IPS DF 19.7 (cell line): ENCODE measurements at regions not wholly inside any gene's neighbourhood (a gene's known extent, or its start where the extent isn't known, plus 50 kb on each side); places are given as distances from the start of the nearest gene placed in this dataset.

Source experiments
- DNase-seq: peaks from one replicate; pipeline ENCODE4 v3.0.0-alpha.2; 2013; ENCODE audit warnings: low read depth, low spot score

GRCh38 chr3:154050766-154051165 lies 70.4 kb upstream of the ARHGEF26 start:
- no peak for DNase-seq

DNA sequence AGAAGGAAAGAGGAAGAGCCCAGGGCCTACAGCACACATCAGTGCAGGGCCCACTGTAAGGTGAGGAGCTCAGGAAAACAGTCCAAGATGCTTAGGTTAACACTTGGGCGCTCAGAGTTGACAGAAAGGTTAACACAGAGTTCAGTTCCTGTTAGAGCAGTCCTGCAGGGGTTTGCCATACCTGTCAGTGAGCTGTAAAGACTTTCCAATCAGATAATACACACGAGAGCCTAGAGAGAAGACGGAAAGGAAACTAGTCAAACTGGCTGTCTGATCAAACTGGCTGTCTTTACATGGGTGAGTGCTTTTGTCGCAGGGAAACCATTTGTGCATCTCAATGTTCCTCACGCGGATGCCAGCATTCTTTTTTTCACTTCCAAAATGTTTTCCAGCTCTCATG lies 61.4 kb upstream of the ARHGEF26 start:
- DNase-seq = no peak

DNA sequence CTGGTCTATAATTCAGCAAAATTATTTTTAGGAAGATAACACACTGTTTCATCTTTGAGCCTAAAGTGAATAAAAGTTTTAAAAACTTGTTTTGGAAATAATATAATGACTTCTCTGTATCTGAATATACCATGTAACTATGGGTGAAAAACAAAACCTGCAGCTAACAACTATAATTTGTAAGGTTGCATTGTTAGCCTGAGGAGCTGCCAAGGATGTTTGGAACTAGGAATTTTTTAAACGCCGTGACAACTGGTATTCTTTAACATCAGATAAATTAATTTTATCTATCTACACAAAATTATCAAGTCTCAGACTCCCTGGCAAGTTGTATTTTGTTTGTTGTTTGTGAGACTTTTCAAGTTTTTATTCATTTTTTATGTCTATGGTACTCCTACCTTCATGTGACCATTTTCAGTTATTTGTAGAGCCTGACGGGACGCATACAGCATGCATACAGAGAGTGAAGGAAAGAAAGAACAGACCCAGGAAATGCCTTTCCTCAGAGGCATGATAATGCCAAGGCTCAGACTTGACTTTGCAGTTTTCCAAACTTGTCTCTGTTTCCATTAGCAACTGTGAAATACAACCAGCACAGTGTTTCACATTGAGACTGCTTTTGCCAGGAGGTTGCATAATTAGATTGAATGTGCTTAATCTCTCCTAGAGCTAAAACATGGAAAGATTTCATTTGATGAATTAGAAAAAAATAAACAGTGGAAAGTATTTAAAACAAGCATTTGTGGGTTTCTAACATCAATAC lies 60.8 kb upstream of the ARHGEF26 start:
- DNase-seq = no peak

GRCh38 chr3:154061001-154061370 lies 60.2 kb upstream of the ARHGEF26 start:
- DNase-seq = no peak

DNA sequence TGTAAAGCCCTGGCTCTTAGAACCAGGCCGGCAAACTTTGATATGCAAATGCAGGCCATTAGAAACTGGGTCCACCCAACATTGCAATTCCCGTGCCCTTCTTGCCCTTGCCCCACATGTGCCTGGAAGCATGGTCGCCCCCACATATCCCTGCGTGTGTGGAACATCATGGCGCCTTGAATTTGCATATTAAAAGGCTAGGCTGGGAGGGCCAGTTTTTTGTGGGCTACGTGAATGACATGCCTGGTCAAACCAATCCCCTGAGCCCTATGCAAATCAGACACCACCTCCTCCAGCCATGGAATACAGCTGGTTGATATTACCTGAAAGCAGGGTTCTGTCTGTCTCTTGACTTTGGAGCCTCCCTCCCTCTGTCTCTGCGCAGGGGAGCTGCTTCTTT lies 58.7 kb upstream of the ARHGEF26 start:
- no peak for DNase-seq

GRCh38 chr3:154071146-154071545 lies 50.0 kb upstream of the ARHGEF26 start:
- no peak for DNase-seq
